SK-N-SH (cell line): ENCODE measurements at regions not wholly inside any gene's neighbourhood (a gene's known extent, or its start where the extent isn't known, plus 50 kb on each side); places are given as distances from the start of the nearest gene placed in this dataset.

Experiments
- CTCF ChIA-PET: fragments of 300-600, 350-600 bp; formaldehyde crosslinking; extraction: SDS; loops from one replicate; lab custom pipeline; 2021; lab: Yijun Ruan, JAX
- POLR2A ChIA-PET: fragments of 350-600 bp; sonication (Branson Sonifier 250); formaldehyde crosslinking; extraction: SDS; loops from one replicate; lab custom pipeline; 2020; ENCODE audit warnings: antibody characterized with exemption, inconsistent platforms; lab: Yijun Ruan, JAX
- DNase-seq: peaks from one replicate; pipeline ENCODE4 v3.0.0; 2012
- H2AFZ ChIP-seq: fragments of 200-600 bp; sonication (generic); 2 replicates; pipeline ENCODE4 v1.8.1; 2016; ENCODE audit warnings: antibody characterized with exemption, mild to moderate bottlenecking, low read depth
- H3F3A ChIP-seq: fragments of 200-600 bp; sonication (generic); replicated peaks from 2 replicates; pipeline ENCODE3; 2016; ENCODE audit warnings: antibody characterized with exemption, mild to moderate bottlenecking; ENCODE audit not compliant: insufficient read depth
- H3K27ac ChIP-seq, 2 experiments: fragments of 200-500 bp in 1 of 2; fragments of 200-600 bp in 1 of 2; sonication (Bioruptor generic) in 1 of 2; sonication (generic), shearing (Covaris generic) in 1 of 2; 2 replicates each; pipeline versions ENCODE4 v1.5.1 to v1.6.1; 2014 to 2016; ENCODE audit warnings: low read depth in 2 of 2, inconsistent platforms in 1 of 2, low read length in 1 of 2, mild to moderate bottlenecking in 1 of 2, mixed read lengths in 1 of 2
- H3K27me3 ChIP-seq: fragments of 200-600 bp; sonication (generic), shearing (Covaris generic); 2 replicates; pipeline ENCODE4 v1.6.1; 2016; ENCODE audit warnings: mixed run types; ENCODE audit not compliant: insufficient read depth
- H3K36me3 ChIP-seq, 2 experiments: fragments of 200-500 bp in 1 of 2; fragments of 200-600 bp in 1 of 2; sonication (Bioruptor generic) in 1 of 2; sonication (generic) in 1 of 2; replicated peaks in 1 of 2; 2 replicates each; pipeline versions ENCODE3 to v1.5.1; 2014 to 2016; ENCODE audit warnings: low read length in 1 of 2, mild to moderate bottlenecking in 1 of 2; ENCODE audit not compliant: insufficient read depth in 2 of 2, control insufficient read depth in 1 of 2
- H3K4me1 ChIP-seq, 2 experiments: fragments of 200-500 bp in 1 of 2; fragments of 200-600 bp in 1 of 2; sonication (Bioruptor generic) in 1 of 2; sonication (generic), shearing (Covaris generic) in 1 of 2; 2 replicates each; pipeline versions ENCODE4 v1.5.1 to v1.6.1; 2014 to 2016; ENCODE audit warnings: low read depth in 1 of 2, low read length in 1 of 2, mixed run types in 1 of 2; ENCODE audit not compliant: insufficient read depth in 2 of 2, control insufficient read depth in 1 of 2
- H3K4me2 ChIP-seq: fragments of 200-600 bp; sonication (generic), shearing (Covaris generic); 2 replicates; pipeline ENCODE4 v1.6.1; 2017; ENCODE audit warnings: mixed run types
- H3K4me3 ChIP-seq, 2 experiments: fragments of 200-500 bp in 1 of 2; fragments of 200-600 bp in 1 of 2; sonication (Bioruptor generic) in 1 of 2; sonication (generic), shearing (Covaris generic) in 1 of 2; 2 replicates each; pipeline versions ENCODE4 v1.5.1 to v1.8.1; 2014 to 2016; ENCODE audit warnings: low read depth in 2 of 2, inconsistent platforms in 1 of 2, low read length in 1 of 2, mild to moderate bottlenecking in 1 of 2, mixed read lengths in 1 of 2, moderate library complexity in 1 of 2
- H3K79me2 ChIP-seq: fragments of 200-600 bp; sonication (generic); 2 replicates; pipeline ENCODE4 v1.8.1; 2017; ENCODE audit warnings: mild to moderate bottlenecking; ENCODE audit not compliant: insufficient read depth
- H3K9ac ChIP-seq: fragments of 200-600 bp; sonication (generic); 2 replicates; pipeline ENCODE4 v1.6.1; 2017; ENCODE audit warnings: mixed run types
- H3K9me2 ChIP-seq: fragments of 200-600 bp; sonication (generic); 2 replicates; pipeline ENCODE4 v1.6.1; 2017; ENCODE audit warnings: mixed run types
- H3K9me3 ChIP-seq: fragments of 200-600 bp; sonication (generic); 2 replicates; pipeline ENCODE4 v1.6.1; 2017; ENCODE audit warnings: mixed run types, mild to moderate bottlenecking, moderate library complexity
- H4K20me1 ChIP-seq: fragments of 200-600 bp; sonication (generic); 2 replicates; pipeline ENCODE4 v1.6.1; 2017; ENCODE audit warnings: mild to moderate bottlenecking, mixed run types; ENCODE audit not compliant: insufficient read depth
- EZH2phosphoT487 ChIP-seq: fragments of 200-600 bp; sonication (generic); IDR thresholded peaks from 2 replicates; pipeline ENCODE4 v1.6.1; 2017; ENCODE audit warnings: low read depth, mixed run types, mild to moderate bottlenecking, antibody characterized with exemption, moderate library complexity, borderline replicate concordance
- GATA2 ChIP-seq: sonication (generic); formaldehyde crosslinking; IDR thresholded peaks from 2 replicates; pipeline ENCODE4 v1.5.0; 2020; ENCODE audit warnings: mild to moderate bottlenecking, missing genetic modification reagents
- JUND ChIP-seq: IDR thresholded peaks from 2 replicates; pipeline ENCODE4 v1.4.0; 2012
- MEF2A ChIP-seq: IDR thresholded peaks from 2 replicates; pipeline ENCODE4 v1.4.0; 2012; ENCODE audit warnings: low read depth, borderline replicate concordance
- MXI1 ChIP-seq: IDR thresholded peaks from 2 replicates; pipeline ENCODE4 v1.6.1; 2012; ENCODE audit warnings: mild to moderate bottlenecking, low read depth, low read length, improper control_type of control experiment
- NRF1 ChIP-seq: IDR thresholded peaks from 2 replicates; pipeline ENCODE4 v1.6.1; 2012; ENCODE audit warnings: low read depth, mild to moderate bottlenecking, low read length
- POLR2AphosphoS5 ChIP-seq: IDR thresholded peaks from 2 replicates; pipeline ENCODE4 v1.6.1; 2012; ENCODE audit warnings: low read depth, low read length
- RAD21 ChIP-seq: IDR thresholded peaks from 2 replicates; pipeline ENCODE4 v1.6.1; 2012; ENCODE audit warnings: mild to moderate bottlenecking, low read length
- RCOR1 ChIP-seq: fragments of 150-350 bp; IDR thresholded peaks from 2 replicates; pipeline ENCODE4 v1.6.1; 2017; ENCODE audit warnings: antibody characterized with exemption, low read length
- RXRA ChIP-seq: IDR thresholded peaks from 2 replicates; pipeline ENCODE4 v1.4.0; 2012; ENCODE audit warnings: low read depth, mild to moderate bottlenecking, borderline replicate concordance
- SMC3 ChIP-seq: IDR thresholded peaks from 2 replicates; pipeline ENCODE4 v1.6.1; 2012; ENCODE audit warnings: low read depth, low read length, improper control_type of control experiment
- WGBS: methylation state at CpG from one replicate; pipeline ENCODE4 v1.1.6; 2017; ENCODE audit warnings: low lambda C conversion rate; 5-methylcytosine and 5-hydroxymethylcytosine counted together
- TF ChIP-seq, protein P1 (sequence below): fragments of 150-350 bp; IDR thresholded peaks from 2 replicates; pipeline ENCODE4 v1.6.1; 2016; ENCODE audit warnings: mild to moderate bottlenecking, low read depth, low read length
- TF ChIP-seq, protein P2 (sequence below): IDR thresholded peaks from 2 replicates; pipeline ENCODE4 v1.4.0; 2012; ENCODE audit warnings: low read depth
- TF ChIP-seq, protein P3 (sequence below): IDR thresholded peaks from 2 replicates; pipeline ENCODE4; 2012
- TF ChIP-seq, protein P4 (sequence below): IDR thresholded peaks from 2 replicates; pipeline ENCODE4 v1.4.0; 2012; ENCODE audit warnings: low read depth, borderline replicate concordance

DNA sequence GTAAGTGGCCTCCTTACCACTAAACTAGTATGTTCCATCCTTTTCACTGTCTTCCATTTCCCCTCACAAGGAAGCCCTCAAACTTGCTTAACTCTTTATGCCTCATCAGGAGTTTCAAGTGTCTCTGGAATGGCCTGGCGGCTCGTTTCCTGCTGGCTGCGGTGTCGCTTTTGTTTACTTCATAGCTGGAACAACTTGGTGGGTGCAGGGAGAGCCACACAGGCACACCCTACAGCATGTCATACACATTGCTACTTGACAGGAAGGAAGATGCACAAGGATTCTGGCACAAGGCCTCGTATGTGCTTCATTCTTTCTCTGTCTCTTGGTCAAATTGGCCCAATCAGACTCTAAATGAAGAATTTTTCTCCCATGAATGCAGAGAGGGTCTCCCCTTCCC, 488.3 kb downstream of the FOXO1 start:
- no peaks in the 10 kb centered on the region for H3K27me3 ChIP-seq
- 76% methylated on average over 5 of the region's 5 CpGs for WGBS
- H2AFZ ChIP-seq: no peak overlapping the region
- H3K9me3 ChIP-seq: no peaks in the 10 kb centered on the region
- ChIA-PET POLR2A (no interaction called here), CTCF (interaction anchor here (1.4 kb wide), 1 partner anchor 12 kb away, joined by 3 read pairs; no protein-coding TSS in a partner anchor)
- no peaks in the 10 kb centered on the region for H3K9me2 ChIP-seq
- peaks cover 0 to under 1% of the 10 kb centered on the region in 2 experiments; a peak in 2 of 4 replicates for H3K4me1 ChIP-seq
- H3K9ac ChIP-seq: no peak overlapping the region
- no peaks in the 10 kb centered on the region for H4K20me1 ChIP-seq
- no peak for DNase-seq
- H3K4me3 ChIP-seq: no peak overlapping the region
- no peaks in the 10 kb centered on the region for H3F3A ChIP-seq
- H3K79me2 ChIP-seq: no peaks in the 10 kb centered on the region
- TF ChIP-seq POLR2AphosphoS5 (no peak), EZH2phosphoT487 (no peak), GATA2 (CRISPR knock-in tag) (no peak), MXI1 (no peak), NRF1 (no peak), JUND (no peak), SMC3 (no peak), RAD21 (no peak), RXRA (no peak)
- TF ChIP-seq, protein P1, sequence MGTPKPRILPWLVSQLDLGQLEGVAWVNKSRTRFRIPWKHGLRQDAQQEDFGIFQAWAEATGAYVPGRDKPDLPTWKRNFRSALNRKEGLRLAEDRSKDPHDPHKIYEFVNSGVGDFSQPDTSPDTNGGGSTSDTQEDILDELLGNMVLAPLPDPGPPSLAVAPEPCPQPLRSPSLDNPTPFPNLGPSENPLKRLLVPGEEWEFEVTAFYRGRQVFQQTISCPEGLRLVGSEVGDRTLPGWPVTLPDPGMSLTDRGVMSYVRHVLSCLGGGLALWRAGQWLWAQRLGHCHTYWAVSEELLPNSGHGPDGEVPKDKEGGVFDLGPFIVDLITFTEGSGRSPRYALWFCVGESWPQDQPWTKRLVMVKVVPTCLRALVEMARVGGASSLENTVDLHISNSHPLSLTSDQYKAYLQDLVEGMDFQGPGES: no peak
- TF ChIP-seq, protein P2, sequence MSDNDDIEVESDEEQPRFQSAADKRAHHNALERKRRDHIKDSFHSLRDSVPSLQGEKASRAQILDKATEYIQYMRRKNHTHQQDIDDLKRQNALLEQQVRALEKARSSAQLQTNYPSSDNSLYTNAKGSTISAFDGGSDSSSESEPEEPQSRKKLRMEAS: no peak
- H3K36me3 ChIP-seq: no peaks in the 10 kb centered on the region
- no peak overlapping the region for H3K27ac ChIP-seq
- H3K4me2 ChIP-seq: no peak overlapping the region

DNA sequence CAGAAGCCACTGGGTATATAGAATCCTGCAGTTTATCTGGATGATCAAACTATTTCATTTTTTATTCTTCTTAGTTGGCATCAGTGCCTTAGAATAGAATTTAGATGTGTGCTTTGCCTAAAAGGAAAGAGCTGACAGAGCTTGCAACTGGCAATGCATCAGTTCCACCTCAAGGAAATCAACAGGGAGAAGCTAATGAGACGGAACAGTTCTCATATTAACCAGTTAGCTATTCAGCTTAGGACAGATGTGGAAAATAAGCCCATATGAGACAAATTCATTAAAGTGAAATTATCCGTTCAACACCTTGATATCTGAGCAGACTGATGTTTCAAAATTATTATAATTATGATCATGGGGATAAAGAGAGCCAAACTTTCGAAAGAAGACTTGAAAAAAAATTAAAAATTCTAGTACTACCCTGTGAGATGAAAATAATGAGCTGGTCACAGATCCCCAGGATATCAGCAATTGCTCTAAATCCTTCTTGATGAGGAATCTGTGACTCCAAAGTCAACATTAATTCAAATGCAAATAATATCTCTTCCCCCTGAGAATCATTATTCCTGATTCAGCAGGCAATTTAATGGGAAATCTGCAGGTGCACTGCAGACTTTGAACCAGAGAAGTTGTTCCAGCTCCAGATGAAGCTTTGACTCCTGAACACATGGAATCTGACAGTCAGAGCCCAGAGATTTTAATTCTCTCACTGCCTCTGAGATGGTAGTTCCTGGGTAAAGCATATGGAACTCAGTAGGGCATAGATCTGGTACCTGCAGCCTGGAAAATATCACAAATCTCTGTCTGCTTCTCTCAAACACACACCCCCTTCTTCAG, 486.8 kb downstream of the FOXO1 start:
- Histone ChIP-seq H2AFZ (no peak overlapping the region), H3K9ac (no peak overlapping the region), H3K4me2 (no peak overlapping the region), H3K27ac (no peak overlapping the region), H3K4me3 (no peak overlapping the region), H4K20me1 (no peaks in the 10 kb centered on the region), H3K79me2 (no peaks in the 10 kb centered on the region), H3K36me3 (no peaks in the 10 kb centered on the region), H3K9me2 (no peaks in the 10 kb centered on the region), H3K4me1 (no peaks in the 10 kb centered on the region; a peak in 2 of 4 replicates), H3K27me3 (no peaks in the 10 kb centered on the region), H3F3A (no peaks in the 10 kb centered on the region), H3K9me3 (no peaks in the 10 kb centered on the region)
- 80% methylated on average over 3 of the region's 3 CpGs for WGBS
- CTCF ChIA-PET: interaction anchor here (1.0 kb wide), 1 partner anchor 11 kb away, joined by 5 read pairs; no protein-coding TSS in a partner anchor
- POLR2A ChIA-PET: no interaction called here
- no peak for DNase-seq
- TF ChIP-seq, protein P3, sequence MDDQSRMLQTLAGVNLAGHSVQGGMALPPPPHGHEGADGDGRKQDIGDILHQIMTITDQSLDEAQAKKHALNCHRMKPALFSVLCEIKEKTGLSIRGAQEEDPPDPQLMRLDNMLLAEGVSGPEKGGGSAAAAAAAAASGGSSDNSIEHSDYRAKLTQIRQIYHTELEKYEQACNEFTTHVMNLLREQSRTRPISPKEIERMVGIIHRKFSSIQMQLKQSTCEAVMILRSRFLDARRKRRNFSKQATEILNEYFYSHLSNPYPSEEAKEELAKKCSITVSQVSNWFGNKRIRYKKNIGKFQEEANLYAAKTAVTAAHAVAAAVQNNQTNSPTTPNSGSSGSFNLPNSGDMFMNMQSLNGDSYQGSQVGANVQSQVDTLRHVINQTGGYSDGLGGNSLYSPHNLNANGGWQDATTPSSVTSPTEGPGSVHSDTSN: no peak
- TF ChIP-seq EZH2phosphoT487 (no peak), MEF2A (no peak), RAD21 (no peak), SMC3 (no peak), RCOR1 (no peak), NRF1 (no peak)
- TF ChIP-seq, protein P4, sequence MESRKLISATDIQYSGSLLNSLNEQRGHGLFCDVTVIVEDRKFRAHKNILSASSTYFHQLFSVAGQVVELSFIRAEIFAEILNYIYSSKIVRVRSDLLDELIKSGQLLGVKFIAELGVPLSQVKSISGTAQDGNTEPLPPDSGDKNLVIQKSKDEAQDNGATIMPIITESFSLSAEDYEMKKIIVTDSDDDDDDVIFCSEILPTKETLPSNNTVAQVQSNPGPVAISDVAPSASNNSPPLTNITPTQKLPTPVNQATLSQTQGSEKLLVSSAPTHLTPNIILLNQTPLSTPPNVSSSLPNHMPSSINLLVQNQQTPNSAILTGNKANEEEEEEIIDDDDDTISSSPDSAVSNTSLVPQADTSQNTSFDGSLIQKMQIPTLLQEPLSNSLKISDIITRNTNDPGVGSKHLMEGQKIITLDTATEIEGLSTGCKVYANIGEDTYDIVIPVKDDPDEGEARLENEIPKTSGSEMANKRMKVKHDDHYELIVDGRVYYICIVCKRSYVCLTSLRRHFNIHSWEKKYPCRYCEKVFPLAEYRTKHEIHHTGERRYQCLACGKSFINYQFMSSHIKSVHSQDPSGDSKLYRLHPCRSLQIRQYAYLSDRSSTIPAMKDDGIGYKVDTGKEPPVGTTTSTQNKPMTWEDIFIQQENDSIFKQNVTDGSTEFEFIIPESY: no peak
